GM23248 (cell line): ENCODE measurements at regions not wholly inside any gene's neighbourhood (a gene's known extent, or its start where the extent isn't known, plus 50 kb on each side); places are given as distances from the start of the nearest gene placed in this dataset.

Experiments used
- EZH2 ChIP-seq: fragments of 200-600 bp; sonication (generic); IDR thresholded peaks from 2 replicates; pipeline ENCODE4 v1.6.1; 2018; ENCODE audit warnings: antibody characterized with exemption, mild to moderate bottlenecking; ENCODE audit not compliant: insufficient read depth, poor library complexity, severe bottlenecking
- EZH2phosphoT487 ChIP-seq: fragments of 200-600 bp; sonication (generic); IDR thresholded peaks from 2 replicates; pipeline ENCODE4 v1.6.1; 2018; ENCODE audit warnings: antibody characterized with exemption, moderate library complexity, mild to moderate bottlenecking, low read depth; ENCODE audit not compliant: insufficient read depth

- no peak for TF ChIP-seq EZH2
- no peak for TF ChIP-seq EZH2phosphoT487
Measured at GRCh38 chr1:175814885-175815284, 71.5 kb upstream of the TNR start.
